A549 (cell line): ENCODE measurements at regions not wholly inside any gene's neighbourhood (a gene's known extent, or its start where the extent isn't known, plus 50 kb on each side); places are given as distances from the start of the nearest gene placed in this dataset.
A peak's percentile ranks its signal among the peaks of the same experiment; 100 is the strongest.

Experiments used
- ATAC-seq, 2 experiments: fragments of 200-7000 bp in 1 of 2; fragments of >200 bp in 1 of 2; cut with Nextera tagmentation in 1 of 2; cut with Tn5 transposase in 1 of 2; 3 replicates each; pipeline versions ENCODE4 v1.8.0 to v1.9.1; 2018 to 2020; ENCODE audit warnings: mild to moderate bottlenecking in 1 of 2, moderate library complexity in 1 of 2
- CTCF ChIA-PET: fragments of 300-600 bp; sonication (Branson Sonifier 250); formaldehyde crosslinking; extraction: SDS; loops from one replicate; lab custom pipeline; 2021; ENCODE audit warnings: antibody characterized with exemption, inconsistent platforms; lab: Yijun Ruan, JAX
- POLR2A ChIA-PET: fragments of 350-600 bp; formaldehyde crosslinking; extraction: SDS; loops from one replicate; lab custom pipeline; 2021; ENCODE audit warnings: antibody characterized with exemption, inconsistent platforms; lab: Yijun Ruan, JAX
- DNase-seq, 2 experiments: peaks; one replicate each; pipeline versions ENCODE4 v3.0.0 to v3.0.0-alpha.2; 2011 to 2016; ENCODE audit warnings: low read depth in 1 of 2, low spot score in 1 of 2
- FAIRE-seq: peaks from 2 replicates; lab custom pipeline; 2011; peaks lifted over from hg19 to GRCh38; lab: Jason Lieb, UNC
- H3K27ac ChIP-seq, 2 experiments: fragments of >200 bp; sonication (Bioruptor Twin); formaldehyde crosslinking; 3 replicates each; pipeline ENCODE4 v1.5.1; 2016 to 2017
- H3K4me1 ChIP-seq: fragments of >200 bp; sonication (Bioruptor Twin); formaldehyde crosslinking; 3 replicates; pipeline ENCODE4 v1.6.1; 2016
- H3K4me2 ChIP-seq: fragments of >200 bp; sonication (Bioruptor Twin); formaldehyde crosslinking; 3 replicates; pipeline ENCODE4 v1.6.1; 2016
- H3K4me3 ChIP-seq: fragments of >200 bp; sonication (Bioruptor Twin); formaldehyde crosslinking; 3 replicates; pipeline ENCODE4 v1.5.1; 2016
- H3K9me3 ChIP-seq: fragments of >200 bp; sonication (Bioruptor Twin); formaldehyde crosslinking; 3 replicates; pipeline ENCODE4 v1.6.1; 2016
- CBX8 ChIP-seq: fragments of 200-600 bp; sonication (generic); IDR thresholded peaks from 2 replicates; pipeline ENCODE4 v1.6.1; 2016
- CHD2 ChIP-seq: fragments of 150-350 bp; IDR thresholded peaks from 2 replicates; pipeline ENCODE4 v1.6.1; 2014; ENCODE audit warnings: low read length; ENCODE audit not compliant: partially characterized antibody
- EHF ChIP-seq: fragments of 250-450 bp; sonication (Bioruptor Pico); IDR thresholded peaks from 2 replicates; pipeline ENCODE4 v1.5.0; 2020; ENCODE audit warnings: mild to moderate bottlenecking
- ELK1 ChIP-seq: fragments of 150-350 bp; IDR thresholded peaks from 2 replicates; pipeline ENCODE4 v1.6.1; 2014; ENCODE audit warnings: low read depth, mild to moderate bottlenecking, low read length
- EP300 ChIP-seq, 2 experiments: fragments of >200 bp; sonication (Bioruptor Twin); formaldehyde crosslinking; IDR thresholded peaks; 2 replicates in 1 of 2; 3 replicates in 1 of 2; pipeline ENCODE4 v1.6.1; 2016 to 2017
- ESRRA ChIP-seq: fragments of 150-350 bp; IDR thresholded peaks from 2 replicates; pipeline ENCODE4 v1.6.1; 2014; ENCODE audit warnings: mild to moderate bottlenecking, low read length, borderline replicate concordance
- FOSB ChIP-seq: fragments of 250-450 bp; sonication (Bioruptor Pico); IDR thresholded peaks from 2 replicates; pipeline ENCODE4 v1.5.0; 2020; ENCODE audit warnings: mild to moderate bottlenecking, moderate library complexity
- HOXA7 ChIP-seq: fragments of 250-450 bp; sonication (Bioruptor Pico); IDR thresholded peaks from 2 replicates; pipeline ENCODE4 v1.5.0; 2020; ENCODE audit warnings: mild to moderate bottlenecking, moderate library complexity
- HOXB13 ChIP-seq: fragments of 250-450 bp; sonication (Bioruptor Pico); IDR thresholded peaks from 2 replicates; pipeline ENCODE4 v1.5.0; 2020; ENCODE audit warnings: low read depth, mild to moderate bottlenecking, moderate library complexity
- HOXB5 ChIP-seq: fragments of 250-450 bp; sonication (Bioruptor Pico); IDR thresholded peaks from 2 replicates; pipeline ENCODE4 v1.5.0; 2020; ENCODE audit warnings: mild to moderate bottlenecking, moderate library complexity
- JUN ChIP-seq, 2 experiments: fragments of >200 bp; sonication (Bioruptor Twin); formaldehyde crosslinking; IDR thresholded peaks; 2 replicates in 1 of 2; 3 replicates in 1 of 2; pipeline ENCODE4 v1.6.1; 2016 to 2017
- KDM1A ChIP-seq: fragments of 200-600 bp; sonication (generic); IDR thresholded peaks from 2 replicates; pipeline ENCODE4 v1.6.1; 2016; ENCODE audit warnings: low read depth, mild to moderate bottlenecking
- MAFK ChIP-seq: fragments of 450-650 bp; IDR thresholded peaks from 2 replicates; pipeline ENCODE4 v1.6.1; 2014; ENCODE audit not compliant: partially characterized antibody
- POLR2A ChIP-seq: IDR thresholded peaks from 2 replicates; pipeline ENCODE4 v1.6.1; 2012; ENCODE audit warnings: mild to moderate bottlenecking, low read length
- RAD21 ChIP-seq, 2 experiments: fragments of >200 bp in 1 of 2; sonication (Bioruptor Twin) in 1 of 2; formaldehyde crosslinking in 1 of 2; IDR thresholded peaks in 1 of 2; conservative IDR thresholded peaks in 1 of 2; 2 replicates in 1 of 2; 3 replicates in 1 of 2; pipeline ENCODE4 v1.6.1; 2012 to 2018; ENCODE audit warnings: inconsistent platforms in 1 of 2
- RARB ChIP-seq: fragments of 250-450 bp; sonication (Bioruptor Pico); IDR thresholded peaks from 2 replicates; pipeline ENCODE4 v1.8.0; 2021; ENCODE audit warnings: mild to moderate bottlenecking, moderate library complexity
- RFX5 ChIP-seq: fragments of 450-650 bp; IDR thresholded peaks from 2 replicates; pipeline ENCODE4 v1.7.1; 2014; ENCODE audit warnings: antibody characterized with exemption, mild to moderate bottlenecking, moderate library complexity
- RNF2 ChIP-seq: fragments of 200-600 bp; sonication (generic); IDR thresholded peaks from 2 replicates; pipeline ENCODE4 v1.6.1; 2016; ENCODE audit warnings: low read depth, mild to moderate bottlenecking, antibody characterized with exemption, moderate library complexity, borderline replicate concordance
- SREBF2 ChIP-seq: fragments of 450-650 bp; IDR thresholded peaks from 2 replicates; pipeline ENCODE4 v1.6.1; 2014; ENCODE audit warnings: mild to moderate bottlenecking, moderate library complexity
- ZC3H11A ChIP-seq: fragments of 450-650 bp; IDR thresholded peaks from 2 replicates; pipeline ENCODE4 v1.6.1; 2014; ENCODE audit warnings: antibody characterized with exemption, mild to moderate bottlenecking
- ZNF302 ChIP-seq: fragments of 250-450 bp; sonication (Bioruptor Pico); IDR thresholded peaks from 2 replicates; pipeline ENCODE4 v1.9.0; 2021; ENCODE audit warnings: inconsistent platforms, mild to moderate bottlenecking, moderate library complexity
- WGBS: methylation state at CpG from one replicate; pipeline ENCODE4 v1.1.6; 2017; ENCODE audit errors: missing lambda C conversion rate; 5-methylcytosine and 5-hydroxymethylcytosine counted together
- TF ChIP-seq, protein P1 (sequence below): IDR thresholded peaks from 2 replicates; pipeline ENCODE4 v1.6.1; 2012
- TF ChIP-seq, protein P2 (sequence below): fragments of 250-450 bp; sonication (Bioruptor Pico); IDR thresholded peaks from 2 replicates; pipeline ENCODE4 v1.5.0; 2020; ENCODE audit warnings: low read depth, mild to moderate bottlenecking, moderate library complexity
- TF ChIP-seq, protein P3 (sequence below): fragments of 250-450 bp; sonication (Bioruptor Pico); IDR thresholded peaks from 2 replicates; pipeline ENCODE4 v1.5.0; 2021; ENCODE audit warnings: mild to moderate bottlenecking, moderate library complexity, borderline replicate concordance
- TF ChIP-seq, protein P4 (sequence below): fragments of >200 bp; sonication (Bioruptor Twin); formaldehyde crosslinking; IDR thresholded peaks from 3 replicates; pipeline ENCODE4 v1.5.1; 2016

DNA sequence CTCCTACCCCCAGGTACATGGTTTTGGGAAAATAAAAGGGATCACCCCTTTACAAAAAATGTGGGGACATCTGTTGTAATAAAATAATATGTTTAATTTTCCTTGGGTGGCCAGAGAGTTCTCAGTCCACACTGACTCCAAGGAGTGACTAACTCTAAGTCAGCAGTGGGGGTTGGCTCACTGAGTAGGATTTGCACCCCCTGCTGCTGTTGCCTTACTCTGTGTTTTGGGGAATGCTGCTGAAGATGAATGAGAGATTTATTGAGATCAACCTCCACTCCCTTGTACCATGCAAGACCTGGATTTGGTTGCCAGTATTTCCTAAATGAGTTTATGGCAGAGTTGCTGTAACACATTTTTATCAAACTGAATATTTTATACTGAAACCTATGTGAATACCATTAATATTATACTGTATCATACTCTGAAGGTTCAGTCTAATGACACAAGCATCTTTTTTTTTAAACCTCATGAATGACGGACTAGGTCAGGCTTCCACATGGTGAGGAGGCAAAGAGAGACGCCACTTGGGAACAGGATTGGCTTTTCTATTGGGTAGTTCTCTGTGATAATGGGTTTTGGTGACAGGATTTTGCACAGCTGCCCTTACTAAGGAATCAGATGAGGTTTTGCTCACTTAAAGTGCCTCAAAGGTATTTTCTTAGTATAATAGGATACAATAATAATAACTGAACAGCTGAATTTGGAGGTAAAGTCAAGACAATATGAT is 121.3 kb upstream of the OSMR start (continued):
- TF ChIP-seq EP300 (IDR thresholded peaks at IDR 0.05) = no peak
- no peak for TF ChIP-seq CBX8
- no peak for TF ChIP-seq SREBF2

GRCh38 chr5:38725371-38725865 is 120.4 kb upstream of the OSMR start:
- ChIA-PET POLR2A (no interaction called here), CTCF (interaction anchor here (0.6 to 1.1 kb wide), 3 partner anchors 26 to 305 kb away, joined by 3 read pairs; no protein-coding TSS in a partner anchor)
- no peak for FAIRE-seq
- Histone ChIP-seq H3K27ac (peak overlapping the region in 1 of 2 experiments; percentile 37; a peak in 3 of 6 replicates), H3K4me2 (no peak overlapping the region), H3K9me3 (no peaks in the 10 kb centered on the region), H3K4me1 (peaks cover 14% of the 10 kb centered on the region; the same call in 2 of the 3 replicates), H3K4me3 (no peak overlapping the region)
- DNase-seq = no peak
- WGBS = 78% methylated on average over 10 of the region's 10 CpGs
- no peak for ATAC-seq
- TF ChIP-seq EHF (no peak), HOXB5 (no peak), CHD2 (no peak), HOXB13 (CRISPR knock-in tag) (no peak), RNF2 (no peak), ELK1 (no peak), ESRRA (no peak), ZNF302 (CRISPR knock-in tag) (no peak)
- TF ChIP-seq, protein P1, sequence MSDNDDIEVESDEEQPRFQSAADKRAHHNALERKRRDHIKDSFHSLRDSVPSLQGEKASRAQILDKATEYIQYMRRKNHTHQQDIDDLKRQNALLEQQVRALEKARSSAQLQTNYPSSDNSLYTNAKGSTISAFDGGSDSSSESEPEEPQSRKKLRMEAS = no peak
- TF ChIP-seq, protein P2, sequence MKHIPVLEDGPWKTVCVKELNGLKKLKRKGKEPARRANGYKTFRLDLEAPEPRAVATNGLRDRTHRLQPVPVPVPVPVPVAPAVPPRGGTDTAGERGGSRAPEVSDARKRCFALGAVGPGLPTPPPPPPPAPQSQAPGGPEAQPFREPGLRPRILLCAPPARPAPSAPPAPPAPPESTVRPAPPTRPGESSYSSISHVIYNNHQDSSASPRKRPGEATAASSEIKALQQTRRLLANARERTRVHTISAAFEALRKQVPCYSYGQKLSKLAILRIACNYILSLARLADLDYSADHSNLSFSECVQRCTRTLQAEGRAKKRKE = no peak

- H3K9me3 ChIP-seq = no peaks in the 10 kb centered on the region
- ATAC-seq = peak in 1 of 2 experiments; percentile 40; a peak in 1 of 6 replicates
- peaks cover 14% of the 10 kb centered on the region; the same call in 2 of the 3 replicates for H3K4me1 ChIP-seq
- no peak overlapping the region for H3K4me3 ChIP-seq
- WGBS = 63% methylated on average over 3 of the region's 3 CpGs
- 0 out of 6 replicates have a peak overlapping the region, but pooled peaks of 1 of the 2 experiments have one; percentile 37 for H3K27ac ChIP-seq
- TF ChIP-seq HOXB13 (CRISPR knock-in tag) = no peak
- TF ChIP-seq RAD21 (conservative IDR thresholded peaks at IDR 0.05 in 1 of 2, IDR thresholded peaks at IDR 0.05 in 1 of 2) = no peak
- TF ChIP-seq RFX5 = no peak
- no peak for TF ChIP-seq RARB (CRISPR knock-in tag)
- no peak for TF ChIP-seq KDM1A
- no peak for TF ChIP-seq EP300 (IDR thresholded peaks at IDR 0.05)
- TF ChIP-seq HOXA7 = no peak
- no peak for TF ChIP-seq POLR2A
- TF ChIP-seq ZC3H11A = no peak
- TF ChIP-seq JUN (IDR thresholded peaks at IDR 0.05) = no peak
- no peak for TF ChIP-seq MAFK
- TF ChIP-seq SREBF2 = no peak
- TF ChIP-seq FOSB = no peak
- TF ChIP-seq, protein P3, sequence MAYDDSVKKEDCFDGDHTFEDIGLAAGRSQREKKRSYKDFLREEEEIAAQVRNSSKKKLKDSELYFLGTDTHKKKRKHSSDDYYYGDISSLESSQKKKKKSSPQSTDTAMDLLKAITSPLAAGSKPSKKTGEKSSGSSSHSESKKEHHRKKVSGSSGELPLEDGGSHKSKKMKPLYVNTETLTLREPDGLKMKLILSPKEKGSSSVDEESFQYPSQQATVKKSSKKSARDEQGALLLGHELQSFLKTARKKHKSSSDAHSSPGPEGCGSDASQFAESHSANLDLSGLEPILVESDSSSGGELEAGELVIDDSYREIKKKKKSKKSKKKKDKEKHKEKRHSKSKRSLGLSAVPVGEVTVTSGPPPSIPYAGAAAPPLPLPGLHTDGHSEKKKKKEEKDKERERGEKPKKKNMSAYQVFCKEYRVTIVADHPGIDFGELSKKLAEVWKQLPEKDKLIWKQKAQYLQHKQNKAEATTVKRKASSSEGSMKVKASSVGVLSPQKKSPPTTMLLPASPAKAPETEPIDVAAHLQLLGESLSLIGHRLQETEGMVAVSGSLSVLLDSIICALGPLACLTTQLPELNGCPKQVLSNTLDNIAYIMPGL (CRISPR knock-in tag) = no peak
- TF ChIP-seq, protein P4, sequence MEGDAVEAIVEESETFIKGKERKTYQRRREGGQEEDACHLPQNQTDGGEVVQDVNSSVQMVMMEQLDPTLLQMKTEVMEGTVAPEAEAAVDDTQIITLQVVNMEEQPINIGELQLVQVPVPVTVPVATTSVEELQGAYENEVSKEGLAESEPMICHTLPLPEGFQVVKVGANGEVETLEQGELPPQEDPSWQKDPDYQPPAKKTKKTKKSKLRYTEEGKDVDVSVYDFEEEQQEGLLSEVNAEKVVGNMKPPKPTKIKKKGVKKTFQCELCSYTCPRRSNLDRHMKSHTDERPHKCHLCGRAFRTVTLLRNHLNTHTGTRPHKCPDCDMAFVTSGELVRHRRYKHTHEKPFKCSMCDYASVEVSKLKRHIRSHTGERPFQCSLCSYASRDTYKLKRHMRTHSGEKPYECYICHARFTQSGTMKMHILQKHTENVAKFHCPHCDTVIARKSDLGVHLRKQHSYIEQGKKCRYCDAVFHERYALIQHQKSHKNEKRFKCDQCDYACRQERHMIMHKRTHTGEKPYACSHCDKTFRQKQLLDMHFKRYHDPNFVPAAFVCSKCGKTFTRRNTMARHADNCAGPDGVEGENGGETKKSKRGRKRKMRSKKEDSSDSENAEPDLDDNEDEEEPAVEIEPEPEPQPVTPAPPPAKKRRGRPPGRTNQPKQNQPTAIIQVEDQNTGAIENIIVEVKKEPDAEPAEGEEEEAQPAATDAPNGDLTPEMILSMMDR = no peak
- no peak for TF ChIP-seq CHD2
- no peak for TF ChIP-seq EHF
- no peak for TF ChIP-seq HOXB5
- no peak overlapping the region for H3K4me2 ChIP-seq
- CTCF ChIA-PET = interaction anchor here (0.6 to 1.1 kb wide), 3 partner anchors 25 to 306 kb away, joined by 3 read pairs; no protein-coding TSS in a partner anchor
- DNase-seq = no peak
- POLR2A ChIA-PET = no interaction called here
- FAIRE-seq = no peak
These were observed 119.5 kb upstream of the OSMR start for GRCh38 chr5:38726279-38726678.
